AG09309 (cell line): ENCODE measurements at regions not wholly inside any gene's neighbourhood (a gene's known extent, or its start where the extent isn't known, plus 50 kb on each side); places are given as distances from the start of the nearest gene placed in this dataset.

Experiments used
- DNase-seq: peaks from one replicate; pipeline ENCODE4 v3.0.0-alpha.2; 2010; ENCODE audit warnings: low read depth
- H3K4me3 ChIP-seq: 2 replicates; pipeline ENCODE4 v1.5.1; 2011; ENCODE audit warnings: mild to moderate bottlenecking, low read depth, low read length, moderate library complexity; ENCODE audit not compliant: control insufficient read depth
- CTCF ChIP-seq: IDR thresholded peaks from 2 replicates; pipeline ENCODE4 v1.5.1; 2011; ENCODE audit warnings: mild to moderate bottlenecking, low read depth, low read length, inconsistent platforms; ENCODE audit not compliant: insufficient read depth, control insufficient read depth; ENCODE audit errors: missing control alignments

GRCh38 chr13:34263681-34264080 is 445.7 kb downstream of the RFC3 start:
- TF ChIP-seq CTCF = no peak
- DNase-seq = no peak
- H3K4me3 ChIP-seq = no peak overlapping the region

DNA sequence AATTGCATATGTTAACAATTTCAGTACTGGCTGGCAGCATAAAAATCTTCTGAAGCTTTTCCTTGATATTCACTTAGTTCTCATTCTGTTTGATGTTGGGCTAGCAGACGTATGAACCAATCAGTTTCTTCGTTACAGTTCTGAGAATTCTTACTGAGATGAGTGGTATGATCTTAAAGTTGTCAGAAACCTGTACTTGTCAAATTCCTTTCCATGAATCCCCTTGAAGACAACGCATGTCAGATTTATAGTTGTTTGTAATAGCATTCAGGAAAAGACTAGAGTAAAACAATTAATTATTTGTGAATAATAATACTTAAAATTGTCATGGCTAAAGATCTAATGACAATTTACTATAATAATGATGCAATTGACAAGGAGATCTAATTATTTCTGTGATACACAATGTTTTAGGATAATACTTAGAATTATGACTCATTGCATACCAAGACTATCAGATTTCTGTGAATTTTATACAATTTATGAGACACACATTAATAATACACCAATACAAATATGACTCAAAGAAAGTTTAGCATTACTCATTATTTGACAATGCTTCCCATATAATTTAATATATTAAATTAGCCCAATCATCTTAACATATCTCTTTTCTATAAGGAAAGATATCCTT is 447.2 kb downstream of the RFC3 start:
- TF ChIP-seq CTCF = no peak
- DNase-seq = no peak
- no peak overlapping the region for H3K4me3 ChIP-seq

GRCh38 chr13:34276764-34277163 is 458.8 kb downstream of the RFC3 start:
- DNase-seq = no peak
- no peak for TF ChIP-seq CTCF
- no peak overlapping the region for H3K4me3 ChIP-seq

DNA sequence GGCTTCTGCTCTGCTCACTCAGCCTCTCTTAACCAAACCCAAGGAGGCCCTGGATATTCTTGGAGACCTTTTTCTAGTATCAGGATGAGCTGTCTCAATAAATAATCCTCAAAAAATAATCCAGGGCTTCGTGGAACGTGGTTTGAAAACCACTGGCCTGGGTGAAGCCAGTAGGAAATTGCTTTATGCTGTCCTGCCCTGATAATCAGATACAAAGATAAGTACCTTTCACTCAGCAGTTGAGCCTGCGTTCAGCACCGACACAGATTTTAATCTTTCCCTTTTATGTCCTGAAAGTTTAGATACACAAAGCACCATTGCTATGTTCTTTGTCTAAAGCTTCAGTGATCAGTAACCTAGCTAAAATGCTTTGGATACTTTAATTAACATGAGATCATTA is 460.0 kb downstream of the RFC3 start:
- no peak for TF ChIP-seq CTCF
- no peak overlapping the region for H3K4me3 ChIP-seq
- DNase-seq = no peak

DNA sequence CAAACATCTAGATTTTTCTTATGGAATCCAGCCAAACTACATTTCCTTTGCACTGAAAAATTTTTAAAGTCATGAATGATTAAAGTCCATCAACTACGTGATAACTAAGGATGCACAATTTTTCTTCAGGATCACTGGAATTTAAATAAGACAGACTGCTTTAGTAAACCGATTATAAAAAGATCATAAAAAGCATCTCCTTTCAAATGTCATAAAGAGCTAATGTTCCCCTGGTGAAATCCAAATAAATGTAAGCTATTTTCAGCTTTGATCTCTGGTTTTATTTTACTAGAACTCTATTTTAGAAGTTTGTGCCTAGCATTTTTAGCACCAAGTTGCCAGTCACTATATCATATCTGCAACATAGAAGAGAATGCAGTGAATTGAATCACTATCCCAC is 460.8 kb downstream of the RFC3 start:
- no peak overlapping the region for H3K4me3 ChIP-seq
- DNase-seq = no peak
- TF ChIP-seq CTCF = no peak

GRCh38 chr13:34290661-34291060 is 472.7 kb downstream of the RFC3 start:
- DNase-seq = no peak
- TF ChIP-seq CTCF = no peak
- no peak overlapping the region for H3K4me3 ChIP-seq
